Mucosa of rectum (tissue), 2 donors: ENCODE measurements at regions not wholly inside any gene's neighbourhood (a gene's known extent, or its start where the extent isn't known, plus 50 kb on each side); places are given as distances from the start of the nearest gene placed in this dataset.

Source experiments
- H3K27ac ChIP-seq, 2 donors: one replicate each; pipeline ENCODE4 v1.7.0; 2013; ENCODE audit warnings: inconsistent platforms in 2 of 2, low read depth in 2 of 2, low read length in 2 of 2
- H3K27me3 ChIP-seq, 2 donors: one replicate each; pipeline ENCODE4 v1.7.0; 2013; ENCODE audit warnings: low read length in 2 of 2; ENCODE audit not compliant: control insufficient read depth in 2 of 2, insufficient read depth in 2 of 2
- H3K36me3 ChIP-seq, 2 donors: one replicate each; pipeline ENCODE4 v1.7.0; 2013; ENCODE audit warnings: low read length in 2 of 2; ENCODE audit not compliant: control insufficient read depth in 2 of 2, insufficient read depth in 2 of 2
- H3K4me1 ChIP-seq, 2 donors: one replicate each; pipeline ENCODE4 v1.7.0; 2013; ENCODE audit warnings: low read length in 2 of 2, mild to moderate bottlenecking in 1 of 2; ENCODE audit not compliant: control insufficient read depth in 2 of 2, insufficient read depth in 2 of 2
- H3K4me3 ChIP-seq, 2 donors: one replicate each; pipeline ENCODE4 v1.7.0; 2013; ENCODE audit warnings: low read length in 2 of 2
- H3K9ac ChIP-seq, 2 donors: one replicate each; pipeline ENCODE4 v1.7.0; 2013; ENCODE audit warnings: low read length in 2 of 2, low read depth in 1 of 2, mild to moderate bottlenecking in 1 of 2
- H3K9me3 ChIP-seq, 2 donors: one replicate each; pipeline ENCODE4 v1.7.0; 2013; ENCODE audit warnings: low read length in 2 of 2; ENCODE audit not compliant: control insufficient read depth in 2 of 2
- donor health status: healthy.
- donor health status: Normal muscosa, but diverticular disease.

DNA sequence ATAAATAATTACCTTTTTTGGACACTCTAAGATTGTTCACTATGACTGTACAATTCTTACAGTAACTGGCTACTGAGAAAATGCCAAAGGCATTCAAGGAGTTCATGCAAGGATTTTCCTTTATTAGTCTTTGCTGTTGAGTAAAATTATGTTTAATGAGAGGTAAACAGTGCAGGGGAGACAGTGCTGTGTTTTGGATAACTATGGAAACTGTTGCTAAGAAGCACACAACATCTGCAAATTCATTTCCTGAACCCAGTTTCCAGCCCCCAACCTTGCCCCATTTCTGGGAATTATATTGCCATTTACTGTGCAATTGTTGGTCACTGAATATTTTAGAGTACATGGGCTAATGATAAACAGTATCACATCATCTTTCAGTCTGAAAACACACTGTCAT lies 1005.8 kb downstream of the TRHDE start:
- H3K9ac ChIP-seq, result no peak overlapping the region
- H3K36me3 ChIP-seq, result no peaks in the 10 kb centered on the region
- H3K27me3 ChIP-seq, result no peaks in the 10 kb centered on the region
- H3K4me1 ChIP-seq, result no peaks in the 10 kb centered on the region
- H3K4me3 ChIP-seq, result no peak overlapping the region
- H3K9me3 ChIP-seq, result peaks cover 0 to 2% of the 10 kb centered on the region in 2 donors
- H3K27ac ChIP-seq, result no peak overlapping the region

DNA sequence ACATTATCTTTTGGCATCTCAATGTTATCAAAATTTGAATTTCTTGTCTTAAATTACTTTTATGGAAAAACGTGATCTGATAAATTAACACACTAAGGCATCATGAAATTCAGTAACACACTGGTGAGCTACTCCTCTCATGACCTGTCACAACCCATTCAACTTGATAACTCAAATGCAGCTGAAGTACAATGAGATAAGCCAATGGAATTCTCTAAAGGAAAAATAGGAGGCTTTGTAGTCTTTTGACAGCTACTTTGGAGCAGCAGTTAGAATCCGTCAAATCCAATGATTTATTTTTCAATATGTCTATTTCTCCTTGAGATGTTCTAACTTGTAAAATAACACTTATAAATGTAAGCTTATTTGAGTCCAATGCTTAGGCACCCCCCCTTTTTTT lies 1029.4 kb downstream of the TRHDE start:
- no peak overlapping the region for H3K4me3 ChIP-seq
- no peaks in the 10 kb centered on the region for H3K36me3 ChIP-seq
- H3K27me3 ChIP-seq, result no peaks in the 10 kb centered on the region
- H3K27ac ChIP-seq, result no peak overlapping the region
- H3K9ac ChIP-seq, result no peak overlapping the region
- H3K9me3 ChIP-seq, result peaks cover 0 to 3% of the 10 kb centered on the region in 2 donors
- H3K4me1 ChIP-seq, result no peaks in the 10 kb centered on the region

GRCh38 chr12:73307260-73307659 lies 1035.1 kb downstream of the TRHDE start:
- Histone ChIP-seq H3K9ac (no peak overlapping the region), H3K27me3 (no peaks in the 10 kb centered on the region), H3K4me1 (no peaks in the 10 kb centered on the region)

GRCh38 chr12:73308079-73308478 lies 1035.9 kb downstream of the TRHDE start:
- Histone ChIP-seq H3K9ac (no peak overlapping the region), H3K27me3 (no peaks in the 10 kb centered on the region), H3K4me3 (no peak overlapping the region), H3K36me3 (no peaks in the 10 kb centered on the region), H3K27ac (no peak overlapping the region), H3K4me1 (no peaks in the 10 kb centered on the region), H3K9me3 (no peaks in the 10 kb centered on the region)

More at GRCh38 chr12:73307260-73307659, 1035.1 kb downstream of the TRHDE start:
- Histone ChIP-seq H3K36me3 (no peaks in the 10 kb centered on the region), H3K27ac (no peak overlapping the region), H3K4me3 (no peak overlapping the region), H3K9me3 (peaks cover 0 to 3% of the 10 kb centered on the region in 2 donors)

DNA sequence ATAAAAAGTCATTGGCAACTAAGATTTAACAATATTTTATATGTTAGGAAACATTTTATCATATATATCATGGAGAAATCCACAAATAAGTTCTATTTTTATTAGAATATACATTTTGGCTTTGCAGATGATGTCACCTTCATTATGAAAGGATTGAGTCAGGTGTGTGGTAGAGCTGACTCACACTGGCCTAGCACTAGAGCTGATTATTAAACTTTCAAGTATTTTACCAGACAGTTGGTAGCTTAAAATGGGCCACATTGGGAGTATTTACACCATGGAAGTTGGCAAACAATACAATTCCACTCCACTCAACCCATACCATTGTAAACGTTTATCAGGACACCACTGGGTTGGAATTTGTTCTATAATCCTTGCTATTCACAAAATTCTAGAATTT lies 1036.6 kb downstream of the TRHDE start:
- Histone ChIP-seq H3K9ac (no peak overlapping the region), H3K4me1 (no peaks in the 10 kb centered on the region), H3K36me3 (no peaks in the 10 kb centered on the region), H3K4me3 (no peak overlapping the region), H3K27me3 (no peaks in the 10 kb centered on the region), H3K27ac (no peak overlapping the region), H3K9me3 (no peaks in the 10 kb centered on the region)

- Histone ChIP-seq H3K4me3 (no peak overlapping the region), H3K27ac (no peak overlapping the region), H3K27me3 (no peaks in the 10 kb centered on the region), H3K9me3 (peaks cover 0 to 6% of the 10 kb centered on the region in 2 donors), H3K4me1 (no peaks in the 10 kb centered on the region), H3K36me3 (no peaks in the 10 kb centered on the region), H3K9ac (no peak overlapping the region)
Observed at GRCh38 chr12:73321319-73321718, 1049.1 kb downstream of the TRHDE start.

DNA sequence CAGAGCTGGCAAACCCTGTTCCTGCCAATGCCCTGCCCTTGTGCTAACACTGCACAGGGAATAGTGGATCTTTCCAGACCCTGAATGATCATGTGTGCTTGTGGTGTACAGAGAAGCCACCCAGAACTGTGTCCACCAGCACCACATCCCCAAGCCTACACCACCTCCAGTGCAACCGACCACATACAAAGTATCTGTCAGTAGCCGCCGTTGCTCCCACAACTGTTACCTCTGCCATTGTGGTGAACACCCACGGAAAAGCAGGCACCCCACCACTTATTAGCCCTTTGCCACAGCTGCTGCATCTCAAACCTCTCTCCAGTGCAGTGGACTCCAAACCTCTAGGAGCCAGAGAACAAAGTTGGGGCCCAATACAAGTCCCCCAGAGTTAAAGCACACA lies 1049.6 kb downstream of the TRHDE start:
- Histone ChIP-seq H3K36me3 (no peaks in the 10 kb centered on the region), H3K27me3 (no peaks in the 10 kb centered on the region), H3K27ac (no peak overlapping the region), H3K4me1 (no peaks in the 10 kb centered on the region), H3K9me3 (peaks cover 0 to 6% of the 10 kb centered on the region in 2 donors), H3K4me3 (no peak overlapping the region), H3K9ac (no peak overlapping the region)

- Histone ChIP-seq H3K9ac (no peak overlapping the region), H3K27ac (no peak overlapping the region), H3K9me3 (no peaks in the 10 kb centered on the region), H3K27me3 (no peaks in the 10 kb centered on the region), H3K4me1 (no peaks in the 10 kb centered on the region), H3K36me3 (no peaks in the 10 kb centered on the region), H3K4me3 (no peak overlapping the region)
Observed at GRCh38 chr12:73330584-73331351, 1058.6 kb downstream of the TRHDE start.

DNA sequence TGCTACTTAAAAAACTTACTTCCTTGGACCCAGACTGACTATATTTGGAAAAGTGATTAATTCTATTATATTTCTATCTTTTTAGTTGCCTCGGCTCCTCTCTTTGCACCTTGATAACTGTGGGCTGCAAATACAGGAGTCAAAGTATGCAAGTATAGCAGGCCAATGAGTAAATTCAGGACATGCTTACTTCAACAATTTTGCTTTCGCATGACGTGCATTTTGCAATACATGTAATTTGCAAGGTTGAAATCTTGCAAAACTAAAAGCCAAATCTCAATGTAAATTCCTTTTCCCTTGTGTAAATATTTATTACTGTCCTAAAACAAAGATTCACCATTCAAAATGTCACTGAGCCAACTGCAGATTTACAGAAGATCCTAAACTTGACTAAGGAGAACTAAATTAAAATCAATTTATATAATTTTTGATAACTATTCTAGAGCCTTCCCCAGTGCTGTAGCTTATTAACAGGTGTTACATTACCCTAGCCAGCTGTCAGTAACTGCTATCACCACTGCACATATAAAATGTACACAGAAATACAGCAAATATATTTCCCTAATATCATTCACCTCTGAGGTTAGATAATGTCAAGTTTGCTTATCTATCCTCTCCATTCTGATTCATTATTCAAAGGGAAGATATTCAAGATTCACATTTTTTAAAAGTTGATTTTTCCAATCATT lies 1069.5 kb downstream of the TRHDE start:
- no peaks in the 10 kb centered on the region for H3K4me1 ChIP-seq
- H3K9ac ChIP-seq, result no peak overlapping the region
- H3K36me3 ChIP-seq, result no peaks in the 10 kb centered on the region
- no peak overlapping the region for H3K4me3 ChIP-seq
- no peaks in the 10 kb centered on the region for H3K9me3 ChIP-seq
- no peak overlapping the region for H3K27ac ChIP-seq
- H3K27me3 ChIP-seq, result no peaks in the 10 kb centered on the region

DNA sequence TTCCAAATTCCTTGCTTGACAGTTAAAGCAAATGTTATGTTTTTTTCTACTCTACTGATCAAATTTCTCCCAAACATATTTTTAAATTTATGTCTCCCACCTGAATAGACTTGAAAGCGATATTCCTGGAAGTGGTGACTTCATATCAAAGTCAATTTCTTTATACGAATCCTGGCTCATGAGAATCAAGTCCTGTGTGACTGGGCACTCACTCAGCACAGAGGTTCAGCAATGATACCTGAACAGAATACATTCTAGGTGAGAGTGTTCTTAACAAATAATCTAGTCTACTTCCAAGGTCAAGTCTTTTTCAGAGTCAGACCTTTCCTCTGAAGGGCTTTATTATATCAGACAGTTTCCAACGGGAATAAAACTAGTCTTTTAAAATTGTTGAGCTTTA lies 1070.6 kb downstream of the TRHDE start:
- Histone ChIP-seq H3K9me3 (no peaks in the 10 kb centered on the region), H3K4me3 (no peak overlapping the region), H3K36me3 (no peaks in the 10 kb centered on the region), H3K27ac (no peak overlapping the region), H3K4me1 (no peaks in the 10 kb centered on the region), H3K9ac (no peak overlapping the region), H3K27me3 (no peaks in the 10 kb centered on the region)
